Cardiac muscle cell (in vitro differentiated cells and primary cell): ENCODE measurements at regions not wholly inside any gene's neighbourhood (a gene's known extent, or its start where the extent isn't known, plus 50 kb on each side); places are given as distances from the start of the nearest gene placed in this dataset.

Experiments used
- DNase-seq, 2 donors: peaks; one replicate each; pipeline versions ENCODE4 v3.0.0 to v3.0.0-alpha.2; 2010 to 2017; ENCODE audit warnings: low read depth in 1 of 2, low spot score in 1 of 2
- H3K27ac ChIP-seq: fragments of 200-600 bp; sonication (generic); 2 replicates; pipeline ENCODE4 v1.5.1; 2016
- H3K27me3 ChIP-seq: fragments of 200-600 bp; sonication (generic); 2 replicates; pipeline ENCODE4 v1.6.0; 2016; ENCODE audit warnings: control low read depth
- H3K36me3 ChIP-seq: fragments of 200-600 bp; sonication (generic); 2 replicates; pipeline ENCODE4 v1.5.1; 2016; ENCODE audit warnings: control low read depth
- H3K4me1 ChIP-seq: fragments of 200-600 bp; sonication (generic); 2 replicates; pipeline ENCODE4 v1.8.1; 2017; ENCODE audit warnings: low read depth, mild to moderate bottlenecking, mixed run types
- H3K4me3 ChIP-seq: fragments of 200-600 bp; sonication (generic); 2 replicates; pipeline ENCODE4 v1.5.1; 2016; ENCODE audit warnings: mild to moderate bottlenecking
- H3K9me3 ChIP-seq: fragments of 200-600 bp; sonication (generic); 2 replicates; pipeline ENCODE4 v1.5.1; 2017; ENCODE audit warnings: low read depth, mild to moderate bottlenecking, control low read depth
- TF ChIP-seq, protein P1 (sequence below): IDR thresholded peaks from 2 replicates; pipeline ENCODE4 v1.5.1; 2012; ENCODE audit warnings: low read depth, mild to moderate bottlenecking, low read length

- no peak overlapping the region for H3K27ac ChIP-seq
- H3K4me3 ChIP-seq = no peak overlapping the region
- H3K27me3 ChIP-seq = no peaks in the 10 kb centered on the region
- no peak for DNase-seq
- peaks cover 11% of the 10 kb centered on the region for H3K4me1 ChIP-seq
- H3K36me3 ChIP-seq = no peaks in the 10 kb centered on the region
- H3K9me3 ChIP-seq = no peaks in the 10 kb centered on the region
- TF ChIP-seq, protein P1, sequence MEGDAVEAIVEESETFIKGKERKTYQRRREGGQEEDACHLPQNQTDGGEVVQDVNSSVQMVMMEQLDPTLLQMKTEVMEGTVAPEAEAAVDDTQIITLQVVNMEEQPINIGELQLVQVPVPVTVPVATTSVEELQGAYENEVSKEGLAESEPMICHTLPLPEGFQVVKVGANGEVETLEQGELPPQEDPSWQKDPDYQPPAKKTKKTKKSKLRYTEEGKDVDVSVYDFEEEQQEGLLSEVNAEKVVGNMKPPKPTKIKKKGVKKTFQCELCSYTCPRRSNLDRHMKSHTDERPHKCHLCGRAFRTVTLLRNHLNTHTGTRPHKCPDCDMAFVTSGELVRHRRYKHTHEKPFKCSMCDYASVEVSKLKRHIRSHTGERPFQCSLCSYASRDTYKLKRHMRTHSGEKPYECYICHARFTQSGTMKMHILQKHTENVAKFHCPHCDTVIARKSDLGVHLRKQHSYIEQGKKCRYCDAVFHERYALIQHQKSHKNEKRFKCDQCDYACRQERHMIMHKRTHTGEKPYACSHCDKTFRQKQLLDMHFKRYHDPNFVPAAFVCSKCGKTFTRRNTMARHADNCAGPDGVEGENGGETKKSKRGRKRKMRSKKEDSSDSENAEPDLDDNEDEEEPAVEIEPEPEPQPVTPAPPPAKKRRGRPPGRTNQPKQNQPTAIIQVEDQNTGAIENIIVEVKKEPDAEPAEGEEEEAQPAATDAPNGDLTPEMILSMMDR = no peak
These were observed 717.7 kb upstream of the SGCG start for GRCh38 chr13:22463089-22463488.

GRCh38 chr13:22468045-22468444, 712.7 kb upstream of the SGCG start:
- Histone ChIP-seq H3K36me3 (no peaks in the 10 kb centered on the region), H3K27ac (no peak overlapping the region), H3K4me3 (no peak overlapping the region), H3K4me1 (peaks cover 32% of the 10 kb centered on the region), H3K9me3 (no peaks in the 10 kb centered on the region), H3K27me3 (no peaks in the 10 kb centered on the region)
- TF ChIP-seq, protein P1 = no peak
- DNase-seq = no peak

GRCh38 chr13:22468824-22469223, 712.0 kb upstream of the SGCG start:
- DNase-seq = no peak
- H3K27ac ChIP-seq = no peak overlapping the region
- H3K9me3 ChIP-seq = no peaks in the 10 kb centered on the region
- TF ChIP-seq, protein P1 = no peak
- H3K4me3 ChIP-seq = no peak overlapping the region
- H3K4me1 ChIP-seq = peaks cover 29% of the 10 kb centered on the region
- no peaks in the 10 kb centered on the region for H3K36me3 ChIP-seq
- H3K27me3 ChIP-seq = no peaks in the 10 kb centered on the region

DNA sequence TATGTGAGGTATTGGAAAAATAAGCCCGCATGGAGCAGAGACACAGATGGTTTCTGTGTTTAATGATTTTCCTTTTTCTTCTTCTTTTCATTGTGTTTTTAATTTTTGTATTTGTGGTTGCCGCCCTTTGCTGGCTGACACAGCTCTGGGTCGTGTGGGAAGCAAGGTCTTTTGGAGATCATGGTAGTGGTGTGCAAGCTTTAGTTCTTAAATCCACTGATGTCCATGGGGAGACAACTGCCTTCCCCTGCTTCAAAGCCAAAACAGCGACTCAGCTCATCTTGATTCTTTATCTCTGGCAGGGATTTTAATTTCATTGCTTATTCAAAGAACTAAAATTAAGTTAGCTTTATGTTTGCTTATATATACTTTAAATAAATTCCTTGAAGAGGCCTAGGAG, 711.3 kb upstream of the SGCG start:
- H3K36me3 ChIP-seq = no peaks in the 10 kb centered on the region
- H3K9me3 ChIP-seq = no peaks in the 10 kb centered on the region
- no peaks in the 10 kb centered on the region for H3K27me3 ChIP-seq
- no peak overlapping the region for H3K4me3 ChIP-seq
- H3K27ac ChIP-seq = no peak overlapping the region
- no peak for DNase-seq
- TF ChIP-seq, protein P1 = no peak
- peaks cover 28% of the 10 kb centered on the region for H3K4me1 ChIP-seq

- Histone ChIP-seq H3K36me3 (no peaks in the 10 kb centered on the region), H3K9me3 (no peaks in the 10 kb centered on the region), H3K4me1 (peaks cover 28% of the 10 kb centered on the region), H3K27me3 (no peaks in the 10 kb centered on the region), H3K27ac (peak overlapping the region; percentile 64), H3K4me3 (no peak overlapping the region)
- no peak for DNase-seq
- TF ChIP-seq, protein P1 = no peak
These were observed 710.7 kb upstream of the SGCG start for GRCh38 chr13:22470075-22470474.

GRCh38 chr13:22482496-22483000, 698.2 kb upstream of the SGCG start:
- H3K9me3 ChIP-seq = no peaks in the 10 kb centered on the region
- H3K4me3 ChIP-seq = no peak overlapping the region
- no peaks in the 10 kb centered on the region for H3K27me3 ChIP-seq
- DNase-seq = no peak
- H3K4me1 ChIP-seq = no peaks in the 10 kb centered on the region
- no peaks in the 10 kb centered on the region for H3K36me3 ChIP-seq
- TF ChIP-seq, protein P1 = no peak
- no peak overlapping the region for H3K27ac ChIP-seq
